H1 (cell line): ENCODE measurements at regions not wholly inside any gene's neighbourhood (a gene's known extent, or its start where the extent isn't known, plus 50 kb on each side); places are given as distances from the start of the nearest gene placed in this dataset.

Experiments used
- CTCF ChIA-PET: fragments of 300-600 bp; sonication (Branson Sonifier 250); formaldehyde crosslinking; loops from one replicate; lab custom pipeline; 2021; ENCODE audit not compliant: partially characterized antibody; lab: Charles Lee
- POLR2A ChIA-PET: fragments of 300-600 bp; sonication (Branson Sonifier 250); formaldehyde crosslinking; loops from one replicate; lab custom pipeline; 2021; ENCODE audit warnings: inconsistent platforms; ENCODE audit not compliant: partially characterized antibody; lab: Charles Lee
- DNase-seq, 2 experiments: peaks; one replicate each; pipeline versions ENCODE4 v3.0.0 to v3.0.0-alpha.2; 2010 to 2022; ENCODE audit warnings: low spot score in 2 of 2, low read depth in 1 of 2, mixed read lengths in 1 of 2
- FAIRE-seq: peaks from 2 replicates; lab custom pipeline; 2011; peaks lifted over from hg19 to GRCh38; lab: Jason Lieb, UNC
- H2AFZ ChIP-seq: 2 replicates; pipeline ENCODE4 v1.8.1; 2012; ENCODE audit warnings: low read length, inconsistent platforms
- H2AK5ac ChIP-seq: 2 replicates; pipeline ENCODE4 v1.6.1; 2013; ENCODE audit warnings: low read depth, low read length
- H2BK120ac ChIP-seq: replicated peaks from 2 replicates; pipeline ENCODE3; 2013; ENCODE audit warnings: low read depth, low read length, inconsistent platforms
- H2BK12ac ChIP-seq: 2 replicates; pipeline ENCODE4 v1.6.1; 2013; ENCODE audit warnings: low read depth, low read length
- H2BK15ac ChIP-seq: 2 replicates; pipeline ENCODE4 v1.6.1; 2013; ENCODE audit warnings: low read length
- H2BK20ac ChIP-seq: 2 replicates; pipeline ENCODE4 v1.6.1; 2013; ENCODE audit warnings: low read length
- H2BK5ac ChIP-seq: 2 replicates; pipeline ENCODE4 v1.6.1; 2013; ENCODE audit warnings: low read depth, low read length
- H3K14ac ChIP-seq: 2 replicates; pipeline ENCODE4 v1.6.1; 2013; ENCODE audit warnings: inconsistent platforms; ENCODE audit not compliant: insufficient read length
- H3K18ac ChIP-seq: 2 replicates; pipeline ENCODE4 v1.6.1; 2013; ENCODE audit warnings: low read length; ENCODE audit errors: extremely low read depth
- H3K23ac ChIP-seq: 2 replicates; pipeline ENCODE4 v1.6.1; 2013; ENCODE audit warnings: inconsistent platforms; ENCODE audit not compliant: insufficient read length
- H3K23me2 ChIP-seq: 2 replicates; pipeline ENCODE4 v1.6.1; 2013; ENCODE audit warnings: low read depth, low read length
- H3K27ac ChIP-seq: 2 replicates; pipeline ENCODE4 v1.6.1; 2011; ENCODE audit warnings: low read depth, low read length, inconsistent platforms
- H3K27me3 ChIP-seq, 4 experiments: replicated peaks in 1 of 4; 1 replicate in 1 of 4; 2 replicates in 3 of 4; pipeline versions ENCODE4 v1.6.1 to v1.8.1; 2011 to 2013; ENCODE audit warnings: low read length in 3 of 4, mild to moderate bottlenecking in 3 of 4, inconsistent platforms in 2 of 4, mixed read lengths in 2 of 4, moderate library complexity in 1 of 4; ENCODE audit not compliant: control insufficient read depth in 3 of 4, insufficient read depth in 3 of 4; ENCODE audit errors: extremely low read depth in 1 of 4
- H3K36me3 ChIP-seq, 4 experiments: 2 replicates each; pipeline versions ENCODE4 v1.6.1 to v1.8.1; 2011 to 2013; ENCODE audit warnings: mild to moderate bottlenecking in 4 of 4, low read length in 3 of 4, moderate library complexity in 2 of 4, control low read depth in 1 of 4, inconsistent platforms in 1 of 4; ENCODE audit not compliant: insufficient read depth in 4 of 4, control insufficient read depth in 2 of 4
- H3K4ac ChIP-seq: replicated peaks from 2 replicates; pipeline ENCODE3; 2013; ENCODE audit warnings: low read length, low read depth, mixed read lengths, inconsistent platforms; ENCODE audit not compliant: insufficient read length
- H3K4me1 ChIP-seq, 4 experiments: replicated peaks in 1 of 4; 1 replicate in 1 of 4; 2 replicates in 3 of 4; pipeline versions ENCODE4 v1.6.1 to v1.8.1; 2011 to 2013; ENCODE audit warnings: low read length in 3 of 4, inconsistent platforms in 2 of 4, mixed read lengths in 1 of 4; ENCODE audit not compliant: insufficient read depth in 4 of 4, control insufficient read depth in 3 of 4
- H3K4me2 ChIP-seq, 2 experiments: 2 replicates each; pipeline versions ENCODE4 v1.6.1 to v1.8.1; 2011 to 2013; ENCODE audit warnings: low read depth in 2 of 2, low read length in 2 of 2, control low read depth in 1 of 2, inconsistent platforms in 1 of 2, mild to moderate bottlenecking in 1 of 2; ENCODE audit not compliant: insufficient read depth in 1 of 2
- H3K4me3 ChIP-seq, 4 experiments: fragments of 200-600, 300-600 bp in 1 of 4; sonication (generic), shearing (Covaris generic), sonication (Bioruptor Twin) in 1 of 4; 2 replicates each; pipeline versions ENCODE4 v1.5.1 to v1.8.1; 2011 to 2016; ENCODE audit warnings: low read length in 4 of 4, low read depth in 3 of 4, control low read depth in 2 of 4, inconsistent platforms in 2 of 4, mild to moderate bottlenecking in 2 of 4, mixed read lengths in 1 of 4, moderate library complexity in 1 of 4; ENCODE audit not compliant: insufficient read depth in 2 of 4; ENCODE audit errors: extremely low read depth in 1 of 4
- H3K56ac ChIP-seq: replicated peaks from 2 replicates; pipeline ENCODE3; 2013; ENCODE audit warnings: low read depth, mild to moderate bottlenecking, mixed read lengths, low read length, inconsistent platforms; ENCODE audit not compliant: insufficient read length
- H3K79me1 ChIP-seq: 2 replicates; pipeline ENCODE4 v1.6.1; 2013; ENCODE audit warnings: low read depth, low read length, control low read depth
- H3K79me2 ChIP-seq, 2 experiments: 2 replicates each; pipeline versions ENCODE4 v1.6.1 to v1.8.1; 2012 to 2013; ENCODE audit warnings: low read length in 2 of 2, mild to moderate bottlenecking in 2 of 2, inconsistent platforms in 1 of 2; ENCODE audit not compliant: insufficient read depth in 2 of 2, control insufficient read depth in 1 of 2
- H3K9ac ChIP-seq, 4 experiments: replicated peaks in 1 of 4; 1 replicate in 1 of 4; 2 replicates in 3 of 4; pipeline versions ENCODE4 v1.6.1 to v1.8.1; 2011 to 2013; ENCODE audit warnings: low read depth in 3 of 4, low read length in 3 of 4, control low read depth in 2 of 4, mild to moderate bottlenecking in 2 of 4, moderate library complexity in 2 of 4, inconsistent platforms in 1 of 4; ENCODE audit errors: extremely low read depth in 1 of 4
- H3K9me3 ChIP-seq, 2 experiments: 2 replicates each; pipeline versions ENCODE4 v1.6.1 to v1.8.1; 2012 to 2013; ENCODE audit warnings: mild to moderate bottlenecking in 2 of 2, moderate library complexity in 2 of 2, control low read depth in 1 of 2, inconsistent platforms in 1 of 2, low read depth in 1 of 2, low read length in 1 of 2, mixed read lengths in 1 of 2; ENCODE audit not compliant: insufficient read depth in 2 of 2
- H4K20me1 ChIP-seq, 2 experiments: replicated peaks in 1 of 2; 2 replicates each; pipeline versions ENCODE3 to v1.8.1; 2011 to 2013; ENCODE audit warnings: inconsistent platforms in 2 of 2, low read length in 2 of 2, mild to moderate bottlenecking in 1 of 2; ENCODE audit not compliant: insufficient read depth in 2 of 2, control insufficient read depth in 1 of 2
- H4K5ac ChIP-seq: 2 replicates; pipeline ENCODE4 v1.6.1; 2013; ENCODE audit warnings: low read length, low read depth, mixed read lengths, inconsistent platforms; ENCODE audit not compliant: insufficient read length
- H4K8ac ChIP-seq: 2 replicates; pipeline ENCODE4 v1.8.0; 2013; ENCODE audit warnings: mild to moderate bottlenecking, moderate library complexity, low read length, inconsistent platforms; ENCODE audit not compliant: insufficient read depth; ENCODE audit errors: extremely low read depth
- H4K91ac ChIP-seq: replicated peaks from 2 replicates; pipeline ENCODE3; 2013; ENCODE audit warnings: low read length, mixed read lengths, inconsistent platforms; ENCODE audit not compliant: insufficient read length
- ASH2L ChIP-seq: fragments of 200-600, 300-600 bp; sonication (generic); IDR thresholded peaks from one replicate; pipeline ENCODE4 v1.7.1; 2017; ENCODE audit warnings: low read length
- JUN ChIP-seq: IDR thresholded peaks from 2 replicates; pipeline ENCODE4 v1.6.1; 2011; ENCODE audit warnings: low read depth, mild to moderate bottlenecking, improper control_type of control experiment, low read length
- KDM4A ChIP-seq: IDR thresholded peaks from one replicate; pipeline ENCODE4 v1.7.1; 2012; ENCODE audit warnings: low read depth, mild to moderate bottlenecking, moderate library complexity, low read length, inconsistent platforms; ENCODE audit not compliant: severe bottlenecking
- NRF1 ChIP-seq: IDR thresholded peaks from 2 replicates; pipeline ENCODE4 v1.6.1; 2011; ENCODE audit warnings: mild to moderate bottlenecking, low read depth, low read length, improper control_type of control experiment
- PHF8 ChIP-seq: fragments of 200-600 bp; sonication (generic); conservative IDR thresholded peaks from 2 replicates; pipeline ENCODE4 v1.7.1; 2012; ENCODE audit warnings: low read depth, mild to moderate bottlenecking, inconsistent platforms, low read length, moderate library complexity
- POLR2AphosphoS5 ChIP-seq: IDR thresholded peaks from 2 replicates; pipeline ENCODE4 v1.6.1; 2011; ENCODE audit warnings: low read depth, low read length
- POU5F1 ChIP-seq: IDR thresholded peaks from 2 replicates; pipeline ENCODE4 v1.6.1; 2011; ENCODE audit warnings: low read depth, mild to moderate bottlenecking, low read length, moderate library complexity
- TBP ChIP-seq: IDR thresholded peaks from 2 replicates; pipeline ENCODE4 v1.6.1; 2011; ENCODE audit warnings: low read depth, low read length, improper control_type of control experiment
- WGBS, 2 experiments: shearing (Covaris generic) in 1 of 2; methylation state at CpG; one replicate each; pipeline versions ENCODE4 v1.1.6 to v1.1.7; 2013 to 2015; ENCODE audit warnings: low lambda C conversion rate in 2 of 2, mixed read lengths in 2 of 2, inconsistent platforms in 1 of 2, low coverage in 1 of 2, missing lambda C conversion rate in 1 of 2; ENCODE audit not compliant: insufficient replicate concordance in 2 of 2, insufficient coverage in 1 of 2, insufficient read length in 1 of 2; ENCODE audit errors: extremely low coverage in 1 of 2, missing lambda C conversion rate in 1 of 2; 5-methylcytosine and 5-hydroxymethylcytosine counted together

DNA sequence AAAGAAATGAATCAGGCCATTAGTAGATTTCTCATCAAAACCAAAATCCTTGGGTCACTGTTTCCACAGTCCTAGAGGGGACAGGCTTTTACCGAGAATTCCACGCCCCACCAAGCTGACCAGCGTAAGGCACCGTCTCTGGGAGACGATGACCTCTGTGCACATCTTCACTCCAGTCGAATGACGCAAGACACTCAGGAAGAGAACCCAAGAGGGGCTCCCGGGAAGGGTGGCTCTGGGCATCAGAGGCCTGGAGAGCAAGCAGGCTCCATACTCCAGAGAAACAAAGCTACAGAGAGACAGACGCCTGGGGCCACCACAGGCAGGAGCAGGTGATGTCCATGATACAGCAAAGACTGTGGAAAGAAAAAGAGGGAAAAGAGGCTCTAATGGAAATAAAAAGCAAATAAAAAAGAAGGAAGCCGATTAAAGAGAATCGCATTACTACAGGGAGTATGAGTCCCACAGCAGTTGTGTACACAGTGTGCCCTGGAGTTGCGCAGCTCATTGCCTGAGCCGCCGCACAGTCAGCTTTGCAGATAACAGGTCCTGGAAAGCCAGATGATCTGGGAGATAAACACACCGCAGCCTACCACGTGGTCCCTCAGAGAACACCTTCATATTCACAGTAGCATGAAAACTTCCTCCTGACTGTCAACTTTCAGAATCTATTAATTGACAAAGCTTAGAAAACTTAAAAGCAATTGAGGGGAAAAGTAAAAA, 572.7 kb upstream of the SALL3 start:
- no peak for FAIRE-seq
- no peak overlapping the region for H3K56ac ChIP-seq
- CTCF ChIA-PET, result interaction anchor here (0.6 kb wide), 1 partner anchor 181 kb away, joined by 3 read pairs; no protein-coding TSS in a partner anchor

More for the DNA sequence above, 572.7 kb upstream of the SALL3 start:
- H4K5ac ChIP-seq, result no peak overlapping the region
- H3K79me1 ChIP-seq, result no peaks in the 10 kb centered on the region
- no peaks in the 10 kb centered on the region for H3K23me2 ChIP-seq
- H3K9ac ChIP-seq, result no peak overlapping the region
- H2BK5ac ChIP-seq, result no peak overlapping the region
- no peak overlapping the region for H3K4me3 ChIP-seq
- H3K27ac ChIP-seq, result no peak overlapping the region
- no peak overlapping the region for H3K18ac ChIP-seq
- no peak overlapping the region for H2BK12ac ChIP-seq
- H3K36me3 ChIP-seq, result no peaks in the 10 kb centered on the region
- H2BK120ac ChIP-seq, result no peak overlapping the region
- H2AK5ac ChIP-seq, result no peak overlapping the region
- H3K9me3 ChIP-seq, result no peaks in the 10 kb centered on the region
- H2BK20ac ChIP-seq, result no peak overlapping the region
- H3K27me3 ChIP-seq, result no peaks in the 10 kb centered on the region
- no peaks in the 10 kb centered on the region for H4K20me1 ChIP-seq
- 93% methylated on average over 16 of the region's 16 CpGs; no CpG with 5 or more reads in 1 of the 2 experiments for WGBS, 2 experiments
- no peak overlapping the region for H4K91ac ChIP-seq
- H2BK15ac ChIP-seq, result no peak overlapping the region
- H3K4ac ChIP-seq, result no peak overlapping the region
- no peak overlapping the region for H3K4me2 ChIP-seq
- H3K14ac ChIP-seq, result no peak overlapping the region
- H2AFZ ChIP-seq, result no peak overlapping the region
- POLR2A ChIA-PET, result no interaction called here
- H3K79me2 ChIP-seq, result no peaks in the 10 kb centered on the region
- H4K8ac ChIP-seq, result no peak overlapping the region
- TF ChIP-seq PHF8, result no peak
- TF ChIP-seq NRF1, result no peak
- no peak for TF ChIP-seq POU5F1
- no peak for TF ChIP-seq KDM4A
- no peak for TF ChIP-seq ASH2L
- no peak for TF ChIP-seq POLR2AphosphoS5
- TF ChIP-seq TBP, result no peak
- no peak for TF ChIP-seq JUN
- DNase-seq, result no peak
- H3K4me1 ChIP-seq, result no peaks in the 10 kb centered on the region
- H3K23ac ChIP-seq, result no peak overlapping the region
